IMR-90 (cell line): ENCODE measurements at regions not wholly inside any gene's neighbourhood (a gene's known extent, or its start where the extent isn't known, plus 50 kb on each side); places are given as distances from the start of the nearest gene placed in this dataset.

ENCODE experiments used
- ATAC-seq: fragments of 200-7000 bp; cut with Tn5 transposase; 2 replicates; pipeline ENCODE4 v1.9.1; 2020; ENCODE audit warnings: low read depth, mild to moderate bottlenecking, moderate library complexity
- BruUV-seq: library from RNA; stranded (reverse); fragments of 400-500 nt; replicated peaks from 2 replicates; lab custom pipeline; 2021; lab: Mats Ljungman, UMichigan
- CTCF ChIA-PET: fragments of 300-600 bp; formaldehyde crosslinking; extraction: SDS; loops from one replicate; lab custom pipeline; 2021; ENCODE audit warnings: antibody characterized with exemption; lab: Yijun Ruan, JAX
- POLR2A ChIA-PET: fragments of 300-600 bp; sonication (Branson Sonifier 250); formaldehyde crosslinking; loops from one replicate; lab custom pipeline; 2022; ENCODE audit warnings: antibody characterized with exemption; ENCODE audit not compliant: unreplicated experiment; lab: Charles Lee
- DNase-seq: peaks from one replicate; pipeline ENCODE4 v3.0.0; 2013
- H2AFZ ChIP-seq: replicated peaks from 2 replicates; pipeline ENCODE3; 2013; ENCODE audit warnings: low read length, mild to moderate bottlenecking; ENCODE audit not compliant: poor library complexity
- H2AK5ac ChIP-seq: 2 replicates; pipeline ENCODE4 v1.6.1; 2013; ENCODE audit warnings: low read depth, low read length, inconsistent platforms
- H2AK9ac ChIP-seq: replicated peaks from 2 replicates; pipeline ENCODE3; 2013; ENCODE audit warnings: mild to moderate bottlenecking, low read depth, low read length, moderate library complexity; ENCODE audit not compliant: poor library complexity
- H2BK120ac ChIP-seq: 2 replicates; pipeline ENCODE4 v1.6.1; 2013; ENCODE audit warnings: low read depth, low read length, inconsistent platforms
- H2BK15ac ChIP-seq: 3 replicates; pipeline ENCODE4 v1.6.1; 2013; ENCODE audit warnings: low read depth, low read length, inconsistent platforms
- H2BK20ac ChIP-seq: 2 replicates; pipeline ENCODE4 v1.6.1; 2013; ENCODE audit warnings: low read depth, mild to moderate bottlenecking, inconsistent platforms, low read length, moderate library complexity
- H2BK5ac ChIP-seq: 2 replicates; pipeline ENCODE4 v1.6.1; 2013; ENCODE audit warnings: mild to moderate bottlenecking, low read depth, low read length, inconsistent platforms; ENCODE audit not compliant: poor library complexity, severe bottlenecking
- H3K14ac ChIP-seq: replicated peaks from 2 replicates; pipeline ENCODE4 v1.6.1; 2013; ENCODE audit warnings: low read depth, low read length, inconsistent platforms
- H3K18ac ChIP-seq: 2 replicates; pipeline ENCODE4 v1.6.1; 2013; ENCODE audit warnings: low read depth, low read length, control low read depth
- H3K23ac ChIP-seq: 2 replicates; pipeline ENCODE4 v1.6.1; 2013; ENCODE audit warnings: low read depth, low read length, inconsistent platforms
- H3K27ac ChIP-seq: 2 replicates; pipeline ENCODE4 v1.5.1; 2013; ENCODE audit warnings: mild to moderate bottlenecking, control low read depth, low read length; ENCODE audit not compliant: insufficient read depth
- H3K27me3 ChIP-seq: 2 replicates; pipeline ENCODE4 v1.6.1; 2013; ENCODE audit warnings: low read length; ENCODE audit not compliant: control insufficient read depth, insufficient read depth
- H3K36me3 ChIP-seq: 2 replicates; pipeline ENCODE4 v1.6.1; 2013; ENCODE audit warnings: low read length, mixed read lengths; ENCODE audit not compliant: control insufficient read depth, insufficient read depth
- H3K4ac ChIP-seq: 2 replicates; pipeline ENCODE4 v1.6.1; 2013; ENCODE audit warnings: low read depth, low read length, inconsistent platforms
- H3K4me1 ChIP-seq: 2 replicates; pipeline ENCODE4 v1.6.1; 2013; ENCODE audit warnings: low read length, mixed read lengths; ENCODE audit not compliant: control insufficient read depth, insufficient read depth
- H3K4me2 ChIP-seq: 2 replicates; pipeline ENCODE4 v1.6.1; 2013; ENCODE audit warnings: low read depth, mild to moderate bottlenecking, control low read depth, low read length, moderate library complexity
- H3K4me3 ChIP-seq: 2 replicates; pipeline ENCODE4 v1.5.1; 2013; ENCODE audit warnings: low read depth, mild to moderate bottlenecking, control low read depth, low read length, moderate library complexity; ENCODE audit not compliant: insufficient read depth
- H3K56ac ChIP-seq: 2 replicates; pipeline ENCODE4 v1.6.1; 2013; ENCODE audit warnings: low read length, inconsistent platforms; ENCODE audit not compliant: insufficient read depth; ENCODE audit errors: extremely low read depth
- H3K79me1 ChIP-seq, 2 experiments: 2 replicates each; pipeline ENCODE4 v1.6.1; 2013; ENCODE audit warnings: low read length in 2 of 2, inconsistent platforms in 1 of 2, low read depth in 1 of 2
- H3K9ac ChIP-seq: 2 replicates; pipeline ENCODE4 v1.6.1; 2013; ENCODE audit warnings: low read depth, low read length, control low read depth
- H3K9me1 ChIP-seq: 2 replicates; pipeline ENCODE4 v1.6.1; 2013; ENCODE audit warnings: low read length, inconsistent platforms; ENCODE audit not compliant: insufficient read depth
- H3K9me3 ChIP-seq: 2 replicates; pipeline ENCODE4 v1.6.1; 2013; ENCODE audit warnings: low read length; ENCODE audit not compliant: control insufficient read depth, insufficient read depth
- H4K20me1 ChIP-seq: 2 replicates; pipeline ENCODE4 v1.6.1; 2013; ENCODE audit warnings: low read length, inconsistent platforms; ENCODE audit not compliant: insufficient read depth
- H4K5ac ChIP-seq: 2 replicates; pipeline ENCODE4 v1.6.1; 2013; ENCODE audit warnings: mild to moderate bottlenecking, low read depth, low read length, control low read depth
- H4K8ac ChIP-seq, 2 experiments: 2 replicates each; pipeline ENCODE4 v1.6.1; 2013; ENCODE audit warnings: low read depth in 2 of 2, low read length in 2 of 2, control low read depth in 1 of 2, inconsistent platforms in 1 of 2
- H4K91ac ChIP-seq: 2 replicates; pipeline ENCODE4 v1.6.1; 2013; ENCODE audit warnings: low read depth, low read length, inconsistent platforms; ENCODE audit not compliant: insufficient read depth
- BHLHE40 ChIP-seq: fragments of 150-350 bp; IDR thresholded peaks from 2 replicates; pipeline ENCODE4 v1.6.1; 2016; ENCODE audit warnings: mild to moderate bottlenecking, low read depth, low read length
- CEBPB ChIP-seq: IDR thresholded peaks from 2 replicates; pipeline ENCODE4 v1.6.1; 2012; ENCODE audit warnings: low read depth, low read length, improper control_type of control experiment
- FOS ChIP-seq: fragments of 150-350 bp; IDR thresholded peaks from 2 replicates; pipeline ENCODE4 v1.6.1; 2016; ENCODE audit warnings: low read depth, low read length
- MAFK ChIP-seq: IDR thresholded peaks from 2 replicates; pipeline ENCODE4 v1.6.1; 2012; ENCODE audit warnings: low read depth, low read length, improper control_type of control experiment
- MAZ ChIP-seq: IDR thresholded peaks from 2 replicates; pipeline ENCODE4 v1.6.1; 2012; ENCODE audit warnings: low read depth, mild to moderate bottlenecking, low read length, improper control_type of control experiment, moderate library complexity, borderline replicate concordance
- MXI1 ChIP-seq: IDR thresholded peaks from 2 replicates; pipeline ENCODE4 v1.6.1; 2012; ENCODE audit warnings: low read depth, mild to moderate bottlenecking, low read length, moderate library complexity, borderline replicate concordance
- NFE2L2 ChIP-seq: fragments of 150-350 bp; IDR thresholded peaks from 2 replicates; pipeline ENCODE4 v1.6.1; 2016; ENCODE audit warnings: low read depth, mild to moderate bottlenecking, low read length
- RAD21 ChIP-seq: IDR thresholded peaks from 2 replicates; pipeline ENCODE4 v1.6.1; 2012; ENCODE audit warnings: low read length, improper control_type of control experiment
- RCOR1 ChIP-seq: IDR thresholded peaks from 2 replicates; pipeline ENCODE4 v1.6.1; 2012; ENCODE audit warnings: mild to moderate bottlenecking, low read length, improper control_type of control experiment; ENCODE audit not compliant: insufficient replicate concordance
- RFX5 ChIP-seq: IDR thresholded peaks from 2 replicates; pipeline ENCODE4 v1.8.0; 2012; ENCODE audit warnings: low read depth, mild to moderate bottlenecking, low read length, moderate library complexity
- WGBS, 2 experiments: methylation state at CpG; one replicate each; pipeline versions ENCODE4 v1.1.5 to v1.1.7; 2013; ENCODE audit warnings: missing lambda C conversion rate in 2 of 2; ENCODE audit not compliant: insufficient read length in 1 of 2; ENCODE audit errors: extremely low coverage in 2 of 2; 5-methylcytosine and 5-hydroxymethylcytosine counted together
- dilution Hi-C: fragments of 300-500 bp; cut with HindIII; formaldehyde crosslinking; loops from one replicate; pipeline ENCODE4 v1.14.3; 2018; ENCODE audit warnings: low sequenced_read_pairs; ENCODE audit not compliant: unreplicated experiment
- in situ Hi-C: fragments of 300-500 bp; cut with MboI; formaldehyde crosslinking; loops from 3 replicates; pipeline ENCODE4 v1.14.3; 2019; ENCODE audit warnings: low sequenced_read_pairs, inconsistent platforms, mixed read lengths
- intact Hi-C: fragments of 100-400 bp; cut with micrococcal nuclease; formaldehyde crosslinking; loops from 2 replicates; pipeline ENCODE4 v1.10.0; 2022
- TF ChIP-seq, protein P1 (sequence below): fragments of 150-350 bp; IDR thresholded peaks from 2 replicates; pipeline ENCODE4 v1.6.1; 2017; ENCODE audit warnings: mild to moderate bottlenecking, antibody characterized with exemption, low read length, low read depth

DNA sequence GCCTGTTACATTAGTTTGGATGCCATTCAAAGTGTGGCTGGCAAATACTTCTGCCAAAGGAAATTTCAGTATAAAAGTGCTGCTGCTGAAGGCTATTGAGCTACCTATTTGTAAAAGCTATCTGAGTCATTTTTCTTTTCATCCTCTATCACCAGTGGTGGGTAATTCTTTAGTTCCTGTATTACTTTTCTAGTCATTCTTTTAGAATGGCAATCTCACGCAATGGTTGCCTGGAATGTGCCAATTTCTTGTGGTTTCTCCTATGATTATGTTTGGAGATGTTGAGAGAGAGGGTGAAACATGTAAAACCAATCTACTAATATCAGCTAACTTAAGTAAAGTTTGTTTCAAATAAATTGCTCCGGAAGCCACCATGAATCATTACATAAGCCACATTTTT is 685.0 kb downstream of the RAPGEF2 start:
- no peak overlapping the region for H3K23ac ChIP-seq
- no peak overlapping the region for H3K14ac ChIP-seq
- H3K9me3 ChIP-seq: peaks cover 4% of the 10 kb centered on the region; the same call in 1 of the 2 replicates
- H3K79me1 ChIP-seq: no peaks in the 10 kb centered on the region
- no peaks in the 10 kb centered on the region for H3K9me1 ChIP-seq
- H4K91ac ChIP-seq: no peak overlapping the region
- H3K36me3 ChIP-seq: no peaks in the 10 kb centered on the region
- DNase-seq: no peak
- H3K4me2 ChIP-seq: no peak overlapping the region
- no peak overlapping the region for H3K27ac ChIP-seq
- H2AFZ ChIP-seq: no peak overlapping the region
- no peak overlapping the region for H3K56ac ChIP-seq
- H3K4ac ChIP-seq: no peak overlapping the region
- H4K20me1 ChIP-seq: no peaks in the 10 kb centered on the region
- no peaks in the 10 kb centered on the region for H3K27me3 ChIP-seq
- no peak overlapping the region for H3K18ac ChIP-seq
- H3K4me3 ChIP-seq: no peak overlapping the region
- no peak overlapping the region for H2AK9ac ChIP-seq
- TF ChIP-seq MAZ (no peak), FOS (no peak), RFX5 (no peak), BHLHE40 (no peak), CEBPB (no peak), MXI1 (no peak), NFE2L2 (no peak), RCOR1 (no peak), RAD21 (no peak), MAFK (no peak)
- TF ChIP-seq, protein P1, sequence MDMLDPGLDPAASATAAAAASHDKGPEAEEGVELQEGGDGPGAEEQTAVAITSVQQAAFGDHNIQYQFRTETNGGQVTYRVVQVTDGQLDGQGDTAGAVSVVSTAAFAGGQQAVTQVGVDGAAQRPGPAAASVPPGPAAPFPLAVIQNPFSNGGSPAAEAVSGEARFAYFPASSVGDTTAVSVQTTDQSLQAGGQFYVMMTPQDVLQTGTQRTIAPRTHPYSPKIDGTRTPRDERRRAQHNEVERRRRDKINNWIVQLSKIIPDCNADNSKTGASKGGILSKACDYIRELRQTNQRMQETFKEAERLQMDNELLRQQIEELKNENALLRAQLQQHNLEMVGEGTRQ: no peak
- no peak for ATAC-seq
- intact Hi-C loops: no loop called here
- H4K5ac ChIP-seq: no peak overlapping the region
- H3K9ac ChIP-seq: no peak overlapping the region
- no peak overlapping the region for H2BK15ac ChIP-seq
- WGBS, 2 experiments: no CpG with 5 or more reads among the region's 2 CpGs
- CTCF ChIA-PET: no interaction called here
- no TSS peak for BruUV-seq
- H2AK5ac ChIP-seq: no peak overlapping the region
- POLR2A ChIA-PET: no interaction called here
- H2BK5ac ChIP-seq: no peak overlapping the region
- dilution Hi-C loops: no loop called here
- no peak overlapping the region for H2BK120ac ChIP-seq
- H2BK20ac ChIP-seq: no peak overlapping the region
- in situ Hi-C loops: no loop called here
- H3K4me1 ChIP-seq: no peaks in the 10 kb centered on the region
- H4K8ac ChIP-seq: no peak overlapping the region
